SU-DHL-6 (cell line): ENCODE measurements at regions not wholly inside any gene's neighbourhood (a gene's known extent, or its start where the extent isn't known, plus 50 kb on each side); places are given as distances from the start of the nearest gene placed in this dataset.

Experiments used
- H2AFZ ChIP-seq: fragments of 200-600 bp; sonication (generic); 2 replicates; pipeline ENCODE4 v1.6.1; 2014; ENCODE audit warnings: low read depth, mild to moderate bottlenecking, moderate library complexity, mixed read lengths, antibody characterized with exemption, low read length; ENCODE audit not compliant: severe bottlenecking
- H3F3A ChIP-seq: fragments of 200-600 bp; shearing (Covaris generic); 2 replicates; pipeline ENCODE4 v1.6.0; 2016; ENCODE audit warnings: antibody characterized with exemption, mild to moderate bottlenecking; ENCODE audit not compliant: insufficient read depth
- H3K27ac ChIP-seq: fragments of 200-600 bp; sonication (generic); 2 replicates; pipeline ENCODE4 v1.5.1; 2016; ENCODE audit warnings: low read depth, mild to moderate bottlenecking, low read length, moderate library complexity, mixed read lengths
- H3K27me3 ChIP-seq: fragments of 200-600 bp; sonication (generic), shearing (Covaris generic); 2 replicates; pipeline ENCODE4 v1.6.0; 2014; ENCODE audit warnings: mild to moderate bottlenecking, low read length
- H3K36me3 ChIP-seq: fragments of 200-600 bp; sonication (generic); 2 replicates; pipeline ENCODE4 v1.6.1; 2014; ENCODE audit warnings: mild to moderate bottlenecking, low read length, mixed read lengths
- H3K4me2 ChIP-seq: fragments of 300-600, 200-600 bp; shearing (Covaris generic), sonication (generic); 2 replicates; pipeline ENCODE4 v1.6.0; 2014; ENCODE audit warnings: low read length, low read depth, mild to moderate bottlenecking; ENCODE audit not compliant: poor library complexity, severe bottlenecking
- H3K4me3 ChIP-seq: fragments of 200-600 bp; sonication (generic); 2 replicates; pipeline ENCODE4 v1.5.1; 2014; ENCODE audit warnings: antibody characterized with exemption, low read length, mild to moderate bottlenecking, mixed read lengths; ENCODE audit not compliant: insufficient read depth, poor library complexity, severe bottlenecking
- H3K79me2 ChIP-seq: fragments of 200-600 bp; sonication (generic); 2 replicates; pipeline ENCODE4 v1.6.1; 2014; ENCODE audit warnings: mild to moderate bottlenecking, low read length, moderate library complexity; ENCODE audit not compliant: insufficient read depth
- H3K9ac ChIP-seq: fragments of 200-600 bp; sonication (generic); 2 replicates; pipeline ENCODE4 v1.7.0; 2014; ENCODE audit warnings: mild to moderate bottlenecking, low read length
- H3K9me2 ChIP-seq: fragments of 200-600 bp; sonication (generic); replicated peaks from 2 replicates; pipeline ENCODE4 v1.6.1; 2014; ENCODE audit warnings: low read length; ENCODE audit not compliant: insufficient read depth
- H3K9me3 ChIP-seq: fragments of 200-600 bp; sonication (generic); 2 replicates; pipeline ENCODE4 v1.6.1; 2014; ENCODE audit warnings: low read length, mixed read lengths; ENCODE audit not compliant: insufficient read depth
- H4K20me1 ChIP-seq: fragments of 200-600 bp; sonication (generic); 2 replicates; pipeline ENCODE4 v1.6.1; 2014; ENCODE audit warnings: low read depth, mild to moderate bottlenecking, antibody characterized with exemption, low read length, moderate library complexity, mixed read lengths
- CTCF ChIP-seq: fragments of 200-600 bp; sonication (generic); IDR thresholded peaks from one replicate; pipeline ENCODE4 v1.5.1; 2017; ENCODE audit warnings: antibody characterized with exemption, mild to moderate bottlenecking, low read length, moderate library complexity; ENCODE audit not compliant: insufficient read depth, poor library complexity, severe bottlenecking
- EZH2phosphoT487 ChIP-seq: fragments of 200-600 bp; sonication (generic), shearing (Covaris generic); conservative IDR thresholded peaks from 2 replicates; pipeline ENCODE4 v1.6.1; 2018; ENCODE audit warnings: mild to moderate bottlenecking, antibody characterized with exemption, low read length, moderate library complexity, mixed read lengths

DNA sequence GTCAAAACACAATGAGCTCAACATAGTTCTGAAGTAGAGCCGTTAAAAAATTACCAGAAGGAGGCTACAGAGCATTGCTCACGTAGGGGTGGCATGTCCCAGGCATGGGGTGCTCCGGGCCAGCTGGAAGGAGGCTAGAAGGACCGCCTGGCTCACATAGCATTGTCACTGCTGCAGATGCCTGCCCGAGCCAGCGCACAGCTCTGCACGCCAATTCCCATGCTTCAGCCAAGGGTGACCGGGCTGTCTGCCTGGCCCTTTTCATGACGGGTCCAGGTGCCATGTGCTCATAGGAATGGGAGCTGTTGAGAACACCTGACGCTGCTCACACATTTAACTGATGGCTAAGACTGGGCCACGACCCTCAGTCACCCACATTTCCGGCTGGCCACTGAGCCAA lies 228.9 kb upstream of the FOXF1 start:
- H3K79me2 ChIP-seq, result no peaks in the 10 kb centered on the region
- no peaks in the 10 kb centered on the region for H3K36me3 ChIP-seq
- no peaks in the 10 kb centered on the region for H3K27me3 ChIP-seq
- H4K20me1 ChIP-seq, result no peaks in the 10 kb centered on the region
- no peak overlapping the region for H3K9ac ChIP-seq
- H3K9me3 ChIP-seq, result no peaks in the 10 kb centered on the region
- no peaks in the 10 kb centered on the region for H3F3A ChIP-seq
- H3K4me2 ChIP-seq, result no peak overlapping the region
- no peak overlapping the region for H3K4me3 ChIP-seq
- no peaks in the 10 kb centered on the region for H3K9me2 ChIP-seq
- TF ChIP-seq CTCF (no peak), EZH2phosphoT487 (no peak)
- no peak overlapping the region for H3K27ac ChIP-seq
- H2AFZ ChIP-seq, result no peak overlapping the region

DNA sequence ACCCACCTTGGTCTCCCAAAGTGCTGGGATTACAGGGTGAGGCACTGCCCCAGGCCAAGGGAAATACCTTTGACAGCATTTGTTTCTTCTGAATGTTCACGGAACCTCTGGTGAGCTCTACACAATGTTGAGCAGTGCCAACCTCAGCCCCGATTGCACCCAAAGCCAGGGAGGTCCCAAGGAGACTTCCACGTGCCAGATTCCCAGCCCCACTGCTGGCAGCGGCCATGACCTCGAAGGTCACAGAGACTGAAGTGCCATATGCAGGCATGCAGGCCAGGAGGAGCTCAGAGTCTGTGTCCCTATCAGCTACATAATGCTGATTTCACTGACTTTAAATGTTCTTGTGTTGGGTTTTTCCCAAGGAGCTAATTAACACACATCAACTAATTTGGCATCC lies 226.4 kb upstream of the FOXF1 start:
- Histone ChIP-seq H3F3A (no peaks in the 10 kb centered on the region), H2AFZ (no peak overlapping the region), H3K9me2 (no peaks in the 10 kb centered on the region), H4K20me1 (no peaks in the 10 kb centered on the region), H3K27ac (no peak overlapping the region), H3K4me2 (no peak overlapping the region), H3K27me3 (no peaks in the 10 kb centered on the region), H3K9me3 (no peaks in the 10 kb centered on the region), H3K79me2 (no peaks in the 10 kb centered on the region), H3K4me3 (no peak overlapping the region), H3K9ac (no peak overlapping the region), H3K36me3 (no peaks in the 10 kb centered on the region)
- TF ChIP-seq EZH2phosphoT487 (no peak), CTCF (no peak)

DNA sequence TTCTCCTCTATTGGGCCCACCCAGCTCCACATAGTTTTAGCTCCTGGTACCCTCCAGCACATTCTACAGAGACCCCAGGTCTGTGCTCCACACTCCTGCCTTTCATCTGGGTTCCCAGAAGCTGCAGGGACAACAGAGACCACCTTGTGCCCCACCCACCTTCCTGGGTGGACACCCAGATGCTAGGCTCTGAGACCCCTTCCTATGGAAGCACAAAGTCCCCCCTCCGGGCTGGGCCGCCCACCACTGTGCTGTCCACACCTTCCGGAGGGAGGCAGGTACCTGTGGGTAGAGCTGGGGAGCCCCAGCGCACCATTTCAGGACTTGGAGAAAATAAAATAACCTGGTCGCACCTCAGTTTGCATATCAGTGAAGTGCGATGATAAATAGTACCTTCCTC lies 224.9 kb upstream of the FOXF1 start:
- Histone ChIP-seq H3K27ac (no peak overlapping the region), H3F3A (no peaks in the 10 kb centered on the region), H2AFZ (no peak overlapping the region), H4K20me1 (no peaks in the 10 kb centered on the region), H3K27me3 (no peaks in the 10 kb centered on the region), H3K36me3 (no peaks in the 10 kb centered on the region), H3K9me3 (no peaks in the 10 kb centered on the region), H3K79me2 (no peaks in the 10 kb centered on the region), H3K9me2 (no peaks in the 10 kb centered on the region), H3K9ac (no peak overlapping the region), H3K4me2 (no peak overlapping the region), H3K4me3 (no peak overlapping the region)
- TF ChIP-seq EZH2phosphoT487, result no peak
- TF ChIP-seq CTCF, result no peak
